Mesenchymal stem cell (in vitro differentiated cells and primary cell): ENCODE measurements at regions not wholly inside any gene's neighbourhood (a gene's known extent, or its start where the extent isn't known, plus 50 kb on each side); places are given as distances from the start of the nearest gene placed in this dataset.

Experiments used
- DNase-seq: peaks from one replicate; pipeline ENCODE4 v3.0.0-alpha.2; 2013
- H2AFZ ChIP-seq: one replicate; pipeline ENCODE4 v1.6.1; 2013; ENCODE audit warnings: low read depth, mild to moderate bottlenecking, control low read depth, inconsistent platforms, low read length, moderate library complexity
- H2AK5ac ChIP-seq: 2 replicates; pipeline ENCODE4 v1.6.1; 2013; ENCODE audit warnings: low read length, moderate library complexity, mild to moderate bottlenecking, inconsistent platforms; ENCODE audit not compliant: severe bottlenecking
- H2BK120ac ChIP-seq: one replicate; pipeline ENCODE4 v1.6.1; 2013; ENCODE audit warnings: low read depth, mild to moderate bottlenecking, inconsistent platforms, low read length, moderate library complexity
- H2BK12ac ChIP-seq, 2 experiments: one replicate each; pipeline ENCODE4 v1.6.1; 2013; ENCODE audit warnings: inconsistent platforms in 2 of 2, low read length in 2 of 2, mild to moderate bottlenecking in 2 of 2, moderate library complexity in 2 of 2, control low read depth in 1 of 2
- H2BK15ac ChIP-seq: one replicate; pipeline ENCODE4 v1.6.1; 2013; ENCODE audit warnings: mild to moderate bottlenecking, low read depth, inconsistent platforms; ENCODE audit not compliant: poor library complexity, severe bottlenecking
- H2BK5ac ChIP-seq: 2 replicates; pipeline ENCODE4 v1.6.1; 2013; ENCODE audit warnings: low read depth, mild to moderate bottlenecking, low read length, control low read depth, inconsistent platforms; ENCODE audit not compliant: poor library complexity, severe bottlenecking
- H3K14ac ChIP-seq, 2 experiments: one replicate each; pipeline ENCODE4 v1.6.1; 2013; ENCODE audit warnings: inconsistent platforms in 2 of 2, low read length in 2 of 2, control low read depth in 1 of 2, mild to moderate bottlenecking in 1 of 2, moderate library complexity in 1 of 2
- H3K18ac ChIP-seq, 2 experiments: one replicate each; pipeline ENCODE4 v1.6.1; 2013; ENCODE audit warnings: inconsistent platforms in 2 of 2, low read length in 2 of 2, control low read depth in 1 of 2, low read depth in 1 of 2, mild to moderate bottlenecking in 1 of 2
- H3K23ac ChIP-seq, 2 experiments: one replicate each; pipeline ENCODE4 v1.6.1; 2013; ENCODE audit warnings: inconsistent platforms in 2 of 2, low read length in 2 of 2, mild to moderate bottlenecking in 2 of 2, moderate library complexity in 2 of 2, control low read depth in 1 of 2
- H3K27ac ChIP-seq: 2 replicates; pipeline ENCODE4 v1.5.1; 2013; ENCODE audit warnings: mild to moderate bottlenecking, moderate library complexity, low read length, control low read depth, inconsistent platforms; ENCODE audit not compliant: poor library complexity, severe bottlenecking
- H3K27me3 ChIP-seq, 2 experiments: 2 replicates each; pipeline versions ENCODE4 v1.6.1 to v1.7.0; 2013; ENCODE audit warnings: low read length in 2 of 2, mild to moderate bottlenecking in 2 of 2, moderate library complexity in 2 of 2, control low read depth in 1 of 2, inconsistent platforms in 1 of 2; ENCODE audit not compliant: control insufficient read depth in 1 of 2, insufficient read depth in 1 of 2
- H3K36me3 ChIP-seq, 2 experiments: 2 replicates each; pipeline versions ENCODE4 v1.6.1 to v1.7.0; 2013; ENCODE audit warnings: low read length in 2 of 2, control low read depth in 1 of 2, inconsistent platforms in 1 of 2, low read depth in 1 of 2, mild to moderate bottlenecking in 1 of 2; ENCODE audit not compliant: insufficient read depth in 2 of 2, control insufficient read depth in 1 of 2
- H3K4ac ChIP-seq, 2 experiments: one replicate each; pipeline ENCODE4 v1.6.1; 2013; ENCODE audit warnings: inconsistent platforms in 2 of 2, low read length in 2 of 2, mild to moderate bottlenecking in 2 of 2, moderate library complexity in 2 of 2, control low read depth in 1 of 2, low read depth in 1 of 2
- H3K4me1 ChIP-seq: 2 replicates; pipeline ENCODE4 v1.6.1; 2013; ENCODE audit warnings: low read depth, low read length, control low read depth; ENCODE audit not compliant: control insufficient read depth, insufficient read depth
- H3K4me2 ChIP-seq: 2 replicates; pipeline ENCODE4 v1.6.1; 2013; ENCODE audit warnings: low read length, mild to moderate bottlenecking, inconsistent platforms; ENCODE audit not compliant: poor library complexity, severe bottlenecking
- H3K4me3 ChIP-seq, 2 experiments: 2 replicates each; pipeline versions ENCODE4 v1.5.1 to v1.7.0; 2013; ENCODE audit warnings: low read length in 2 of 2, mild to moderate bottlenecking in 2 of 2, control low read depth in 1 of 2, low read depth in 1 of 2; ENCODE audit not compliant: insufficient read depth in 1 of 2
- H3K79me1 ChIP-seq: replicated peaks from 2 replicates; pipeline ENCODE4 v1.6.1; 2013; ENCODE audit warnings: mild to moderate bottlenecking, control low read depth, low read length, inconsistent platforms; ENCODE audit not compliant: poor library complexity, severe bottlenecking
- H3K9ac ChIP-seq: 2 replicates; pipeline ENCODE4 v1.7.0; 2013; ENCODE audit warnings: mild to moderate bottlenecking, low read length, moderate library complexity
- H3K9me3 ChIP-seq: 2 replicates; pipeline ENCODE4 v1.7.0; 2013; ENCODE audit warnings: mild to moderate bottlenecking, low read length; ENCODE audit not compliant: control insufficient read depth
- H4K8ac ChIP-seq: one replicate; pipeline ENCODE4 v1.6.1; 2013; ENCODE audit warnings: inconsistent platforms, mild to moderate bottlenecking, low read length, moderate library complexity
- H4K91ac ChIP-seq: one replicate; pipeline ENCODE4 v1.6.1; 2013; ENCODE audit warnings: mild to moderate bottlenecking, low read length, inconsistent platforms
- WGBS: methylation state at CpG from one replicate; pipeline ENCODE4 v1.1.7; 2013; ENCODE audit warnings: mixed read lengths; 5-methylcytosine and 5-hydroxymethylcytosine counted together

- H3K4ac ChIP-seq = no peak overlapping the region
- H2BK12ac ChIP-seq = no peak overlapping the region
- no peak overlapping the region for H3K14ac ChIP-seq
- no peak overlapping the region for H2BK120ac ChIP-seq
- H3K36me3 ChIP-seq = no peaks in the 10 kb centered on the region
- H3K4me3 ChIP-seq = no peak overlapping the region
- WGBS = 79% methylated on average over 7 of the region's 7 CpGs
- no peak overlapping the region for H3K18ac ChIP-seq
- peaks cover 2% of the 10 kb centered on the region for H3K4me1 ChIP-seq
- peaks cover 63 to 69% of the 10 kb centered on the region in 2 experiments for H3K27me3 ChIP-seq
- H3K79me1 ChIP-seq = no peaks in the 10 kb centered on the region
- H2BK15ac ChIP-seq = no peak overlapping the region
- H2BK5ac ChIP-seq = no peak overlapping the region
- no peak overlapping the region for H4K8ac ChIP-seq
- no peak overlapping the region for H3K9ac ChIP-seq
- H3K9me3 ChIP-seq = peaks cover 12% of the 10 kb centered on the region
- no peak overlapping the region for H2AFZ ChIP-seq
- DNase-seq = no peak
- H3K27ac ChIP-seq = no peak overlapping the region
- no peak overlapping the region for H3K23ac ChIP-seq
- H4K91ac ChIP-seq = no peak overlapping the region
- no peak overlapping the region for H3K4me2 ChIP-seq
- no peak overlapping the region for H2AK5ac ChIP-seq
These were observed 169.2 kb upstream of the IRF2BP2 start for GRCh38 chr1:234779160-234779538.

- peak overlapping the region; percentile 6 for H2AFZ ChIP-seq
- H3K9me3 ChIP-seq = peaks cover 12% of the 10 kb centered on the region
- no peak overlapping the region for H4K91ac ChIP-seq
- H3K27ac ChIP-seq = no peak overlapping the region
- no peak overlapping the region for H3K18ac ChIP-seq
- H3K27me3 ChIP-seq = peaks cover 63 to 69% of the 10 kb centered on the region in 2 experiments
- DNase-seq = peak; percentile 13
- no peak overlapping the region for H3K4ac ChIP-seq
- no peak overlapping the region for H3K9ac ChIP-seq
- H3K23ac ChIP-seq = no peak overlapping the region
- H2AK5ac ChIP-seq = no peak overlapping the region
- peaks cover 2% of the 10 kb centered on the region for H3K4me1 ChIP-seq
- no peak overlapping the region for H2BK5ac ChIP-seq
- H3K14ac ChIP-seq = no peak overlapping the region
- H2BK120ac ChIP-seq = no peak overlapping the region
- H3K4me3 ChIP-seq = no peak overlapping the region
- H2BK15ac ChIP-seq = no peak overlapping the region
- no peak overlapping the region for H3K4me2 ChIP-seq
- 82% methylated on average over 22 of the region's 22 CpGs for WGBS
- no peak overlapping the region for H4K8ac ChIP-seq
- H2BK12ac ChIP-seq = no peak overlapping the region
- no peaks in the 10 kb centered on the region for H3K36me3 ChIP-seq
- no peaks in the 10 kb centered on the region for H3K79me1 ChIP-seq
These were observed 168.5 kb upstream of the IRF2BP2 start for GRCh38 chr1:234778221-234779159.

- WGBS = 88% methylated on average over 1 of the region's 1 CpG
- H3K27ac ChIP-seq = no peak overlapping the region
- H2BK5ac ChIP-seq = no peak overlapping the region
These were observed 167.9 kb upstream of the IRF2BP2 start for GRCh38 chr1:234777856-234778220.

GRCh38 chr1:234776876-234777855 is 167.2 kb upstream of the IRF2BP2 start:
- Histone ChIP-seq H3K9ac (no peak overlapping the region), H3K4ac (no peak overlapping the region), H2BK120ac (no peak overlapping the region), H2BK5ac (no peak overlapping the region), H3K27ac (no peak overlapping the region), H4K91ac (no peak overlapping the region), H3K4me2 (no peak overlapping the region), H3K23ac (no peak overlapping the region), H3K14ac (no peak overlapping the region), H3K4me3 (no peak overlapping the region), H2AFZ (no peak overlapping the region), H3K18ac (no peak overlapping the region), H3K27me3 (peaks cover 54 to 58% of the 10 kb centered on the region in 2 experiments), H2BK12ac (no peak overlapping the region), H4K8ac (no peak overlapping the region), H3K79me1 (no peaks in the 10 kb centered on the region), H3K9me3 (peaks cover 12% of the 10 kb centered on the region), H2BK15ac (no peak overlapping the region), H3K36me3 (no peaks in the 10 kb centered on the region), H2AK5ac (no peak overlapping the region), H3K4me1 (peaks cover 3% of the 10 kb centered on the region)
- no peak for DNase-seq
- 72% methylated on average over 14 of the region's 14 CpGs for WGBS

More at GRCh38 chr1:234777856-234778220, 167.9 kb upstream of the IRF2BP2 start:
- Histone ChIP-seq H4K8ac (no peak overlapping the region), H3K4me1 (peaks cover 2% of the 10 kb centered on the region), H3K23ac (no peak overlapping the region), H3K14ac (no peak overlapping the region), H3K4ac (no peak overlapping the region), H2BK120ac (no peak overlapping the region), H4K91ac (no peak overlapping the region), H3K4me3 (no peak overlapping the region), H3K27me3 (peaks cover 61 to 64% of the 10 kb centered on the region in 2 experiments), H3K18ac (no peak overlapping the region), H3K36me3 (no peaks in the 10 kb centered on the region), H3K9me3 (peaks cover 12% of the 10 kb centered on the region), H3K79me1 (no peaks in the 10 kb centered on the region), H2AK5ac (no peak overlapping the region), H3K4me2 (no peak overlapping the region), H2BK12ac (no peak overlapping the region), H2BK15ac (no peak overlapping the region), H2AFZ (no peak overlapping the region), H3K9ac (no peak overlapping the region)
- DNase-seq = no peak
